GM12864 (cell line): ENCODE measurements at regions not wholly inside any gene's neighbourhood (a gene's known extent, or its start where the extent isn't known, plus 50 kb on each side); places are given as distances from the start of the nearest gene placed in this dataset.
"Not testable (repeated sequence)": the region's sequence is repeated elsewhere in the genome, so short reads cannot be mapped to it uniquely, and the experiment has no call there.

Source experiments
- DNase-seq: peaks from one replicate; pipeline ENCODE4 v3.0.0-alpha.2; 2011; ENCODE audit warnings: low read depth
- H3K4me3 ChIP-seq: 2 replicates; pipeline ENCODE4 v1.5.1; 2011; ENCODE audit warnings: mild to moderate bottlenecking, low read depth, low read length, control low read depth
- TF ChIP-seq, protein P1 (sequence below): IDR thresholded peaks from 2 replicates; pipeline ENCODE4 v1.5.1; 2011; ENCODE audit warnings: low read depth, mild to moderate bottlenecking, moderate library complexity, low read length, control low read depth, inconsistent platforms; ENCODE audit errors: missing control alignments

DNA sequence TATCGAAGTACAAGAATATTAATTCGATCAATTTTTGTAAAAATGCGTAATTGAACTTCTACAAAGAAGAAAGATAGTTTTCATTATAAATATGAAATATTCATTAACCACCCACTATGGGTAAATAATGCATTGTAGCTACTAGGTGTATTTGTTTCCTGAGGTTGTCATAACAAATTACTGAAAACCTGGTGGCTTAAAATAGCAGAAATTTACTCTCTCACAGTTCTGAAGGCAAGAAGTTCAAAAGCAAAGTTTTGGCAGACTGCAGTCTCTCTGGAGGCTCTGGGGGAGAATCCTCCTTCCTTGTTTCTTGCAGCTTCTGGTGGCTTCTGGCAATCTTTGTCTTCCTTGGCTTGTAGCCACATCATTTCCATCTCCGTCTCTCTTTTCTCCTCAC is 99.2 kb upstream of the MIR17HG start:
- no peak overlapping the region for H3K4me3 ChIP-seq
- DNase-seq: no peak
- TF ChIP-seq, protein P1, sequence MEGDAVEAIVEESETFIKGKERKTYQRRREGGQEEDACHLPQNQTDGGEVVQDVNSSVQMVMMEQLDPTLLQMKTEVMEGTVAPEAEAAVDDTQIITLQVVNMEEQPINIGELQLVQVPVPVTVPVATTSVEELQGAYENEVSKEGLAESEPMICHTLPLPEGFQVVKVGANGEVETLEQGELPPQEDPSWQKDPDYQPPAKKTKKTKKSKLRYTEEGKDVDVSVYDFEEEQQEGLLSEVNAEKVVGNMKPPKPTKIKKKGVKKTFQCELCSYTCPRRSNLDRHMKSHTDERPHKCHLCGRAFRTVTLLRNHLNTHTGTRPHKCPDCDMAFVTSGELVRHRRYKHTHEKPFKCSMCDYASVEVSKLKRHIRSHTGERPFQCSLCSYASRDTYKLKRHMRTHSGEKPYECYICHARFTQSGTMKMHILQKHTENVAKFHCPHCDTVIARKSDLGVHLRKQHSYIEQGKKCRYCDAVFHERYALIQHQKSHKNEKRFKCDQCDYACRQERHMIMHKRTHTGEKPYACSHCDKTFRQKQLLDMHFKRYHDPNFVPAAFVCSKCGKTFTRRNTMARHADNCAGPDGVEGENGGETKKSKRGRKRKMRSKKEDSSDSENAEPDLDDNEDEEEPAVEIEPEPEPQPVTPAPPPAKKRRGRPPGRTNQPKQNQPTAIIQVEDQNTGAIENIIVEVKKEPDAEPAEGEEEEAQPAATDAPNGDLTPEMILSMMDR: no peak

DNA sequence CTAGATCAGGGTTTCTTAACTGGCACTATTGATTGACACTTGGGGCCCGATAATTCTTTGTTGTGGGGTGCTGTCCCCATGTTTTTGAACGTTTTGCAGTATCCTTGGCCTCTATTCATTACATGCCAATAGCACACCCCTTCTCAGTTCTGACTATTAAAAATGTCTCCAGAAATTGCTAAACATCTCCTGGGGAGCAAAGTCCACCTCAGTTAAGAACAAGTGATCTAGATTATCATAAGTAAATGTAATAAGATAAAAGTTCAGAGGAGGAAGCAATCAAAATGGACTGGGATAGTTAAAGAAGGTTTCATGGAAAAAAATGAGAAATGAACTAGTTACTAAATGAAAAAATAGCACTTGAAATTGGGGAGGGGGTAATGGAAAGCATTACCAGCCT is 98.1 kb upstream of the MIR17HG start:
- TF ChIP-seq, protein P1: no peak
- no peak overlapping the region for H3K4me3 ChIP-seq
- no peak for DNase-seq

DNA sequence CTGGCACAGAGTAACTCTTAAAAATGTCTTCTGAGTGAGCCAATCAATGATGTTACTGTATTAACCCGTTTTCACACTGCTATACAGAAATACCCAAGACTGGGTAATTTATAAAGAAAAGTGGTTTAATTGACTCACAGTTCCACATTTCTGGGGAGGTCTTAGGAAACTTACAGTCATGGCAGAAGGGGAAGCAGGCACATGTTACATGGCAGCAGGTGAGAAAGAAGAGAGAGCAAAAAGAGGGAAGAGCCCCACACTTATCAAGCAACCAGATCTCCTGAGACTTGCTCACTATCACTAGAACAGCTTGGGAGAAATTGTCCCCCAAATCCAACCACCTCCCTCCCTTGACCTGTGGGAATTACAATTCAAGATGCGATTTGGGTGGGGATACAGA is 97.6 kb upstream of the MIR17HG start:
- no peak for DNase-seq
- no peak overlapping the region for H3K4me3 ChIP-seq
- TF ChIP-seq, protein P1: no peak

DNA sequence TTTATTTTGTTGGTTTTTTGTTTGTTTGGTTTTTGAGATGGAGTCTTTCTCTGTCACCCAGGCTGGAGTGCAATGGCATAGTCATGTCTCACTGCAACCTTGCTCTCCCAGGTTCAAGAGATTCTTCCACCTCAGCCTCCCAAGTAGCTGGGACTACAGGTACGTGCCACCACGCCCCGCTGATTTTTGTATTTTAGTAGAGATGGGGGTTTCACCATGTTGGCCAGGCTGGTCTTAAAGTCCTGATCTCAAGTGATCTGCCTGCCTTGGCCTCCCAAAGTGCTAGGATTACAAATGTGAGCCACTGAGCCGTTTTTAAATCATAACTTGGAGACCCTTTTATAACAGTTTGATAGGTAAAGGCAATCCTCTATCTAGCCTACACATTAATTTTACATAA is 95.9 kb upstream of the MIR17HG start:
- not testable (repeated sequence) for H3K4me3 ChIP-seq, DNase-seq

- TF ChIP-seq, protein P1: no peak
- no peak overlapping the region for H3K4me3 ChIP-seq
- no peak for DNase-seq
Measured at GRCh38 chr13:91264484-91264883, 83.0 kb upstream of the MIR17HG start.

GRCh38 chr13:91269237-91269636 is 78.2 kb upstream of the MIR17HG start:
- no peak overlapping the region for H3K4me3 ChIP-seq
- no peak for DNase-seq
- TF ChIP-seq, protein P1: no peak

- H3K4me3 ChIP-seq: no peak overlapping the region
- TF ChIP-seq, protein P1: no peak
- no peak for DNase-seq
Measured at GRCh38 chr13:91270031-91270430, 77.5 kb upstream of the MIR17HG start.
